Left lobe of liver (tissue), 2 donors: ENCODE measurements at regions not wholly inside any gene's neighbourhood (a gene's known extent, or its start where the extent isn't known, plus 50 kb on each side); places are given as distances from the start of the nearest gene placed in this dataset.

Experiments used
- ATAC-seq: fragments of 200-7000 bp; cut with Tn5 transposase; one replicate; pipeline ENCODE4 v1.9.1; 2020; ENCODE audit warnings: mild to moderate bottlenecking, moderate library complexity
- DNase-seq: peaks from one replicate; pipeline ENCODE4 v3.0.0-alpha.2; 2020; ENCODE audit warnings: low spot score
- donor health status: DM: no; HTN: no; CAD: no; lungs with moderate emphysema.
- donor health status: DM: no; HTN: yes; CAD: no.

- ATAC-seq = no peak
- no peak for DNase-seq
These were observed 1604.6 kb downstream of the HACE1 start for GRCh38 chr6:103255132-103255531.

GRCh38 chr6:103236923-103237322 is 1622.8 kb downstream of the HACE1 start:
- no peak for ATAC-seq
- DNase-seq = no peak

- DNase-seq = no peak
- ATAC-seq = no peak
These were observed 1628.5 kb downstream of the HACE1 start for GRCh38 chr6:103231181-103231580.

GRCh38 chr6:103215847-103216246 is 1643.9 kb downstream of the HACE1 start:
- DNase-seq (no peak), ATAC-seq (no peak)

GRCh38 chr6:103210686-103211085 is 1649.0 kb downstream of the HACE1 start:
- no peak for ATAC-seq
- DNase-seq = no peak

- DNase-seq = no peak
These were observed 1661.3 kb downstream of the HACE1 start for GRCh38 chr6:103198386-103198785.

GRCh38 chr6:103193413-103193812 is 1666.3 kb downstream of the HACE1 start:
- no peak for ATAC-seq
- no peak for DNase-seq

More at GRCh38 chr6:103198386-103198785, 1661.3 kb downstream of the HACE1 start:
- ATAC-seq = no peak

- no peak for DNase-seq
- peak; percentile 46 for ATAC-seq
These were observed 1668.2 kb downstream of the HACE1 start for GRCh38 chr6:103191391-103192093.

GRCh38 chr6:103184776-103185175 is 1674.9 kb downstream of the HACE1 start:
- no peak for ATAC-seq

GRCh38 chr6:103183831-103184411 is 1675.8 kb downstream of the HACE1 start:
- ATAC-seq = no peak
- no peak for DNase-seq

More at GRCh38 chr6:103184776-103185175, 1674.9 kb downstream of the HACE1 start:
- no peak for DNase-seq

GRCh38 chr6:103178193-103178592 is 1681.5 kb downstream of the HACE1 start:
- DNase-seq = no peak
- ATAC-seq = no peak

GRCh38 chr6:103177791-103178190 is 1681.9 kb downstream of the HACE1 start:
- DNase-seq = no peak
- no peak for ATAC-seq

GRCh38 chr6:103175056-103175455 is 1684.7 kb downstream of the HACE1 start:
- no peak for DNase-seq
- no peak for ATAC-seq

- ATAC-seq = peak; percentile 67
- DNase-seq = no peak
These were observed 1692.2 kb downstream of the HACE1 start for GRCh38 chr6:103167345-103168071.

- DNase-seq (no peak), ATAC-seq (peak; percentile 74)
These were observed 1704.7 kb downstream of the HACE1 start for GRCh38 chr6:103154779-103155572.

- no peak for ATAC-seq
These were observed 1706.7 kb downstream of the HACE1 start for GRCh38 chr6:103153016-103153415.

GRCh38 chr6:103142902-103143301 is 1716.8 kb downstream of the HACE1 start:
- no peak for ATAC-seq
- DNase-seq = no peak

More at GRCh38 chr6:103153016-103153415, 1706.7 kb downstream of the HACE1 start:
- DNase-seq = no peak

GRCh38 chr6:103140308-103141027 is 1719.3 kb downstream of the HACE1 start:
- no peak for ATAC-seq
- no peak for DNase-seq

GRCh38 chr6:103139377-103139776 is 1720.3 kb downstream of the HACE1 start:
- ATAC-seq (no peak), DNase-seq (no peak)

- ATAC-seq = peak; percentile 19
These were observed 1731.0 kb downstream of the GRIK2 start for GRCh38 chr6:103124471-103124870.

More at GRCh38 chr6:103124471-103124870, 1731.0 kb downstream of the GRIK2 start:
- DNase-seq = no peak
